Left lung (tissue), 4 donors: ENCODE measurements at regions not wholly inside any gene's neighbourhood (a gene's known extent, or its start where the extent isn't known, plus 50 kb on each side); places are given as distances from the start of the nearest gene placed in this dataset.
"Not testable (repeated sequence)": the region's sequence is repeated elsewhere in the genome, so short reads cannot be mapped to it uniquely, and the experiment has no call there.

ENCODE experiments used
- ATAC-seq: fragments of 200-7000 bp; cut with Tn5 transposase; one replicate; pipeline ENCODE4 v1.9.1; 2020; ENCODE audit warnings: moderate library complexity
- DNase-seq, 4 donors: peaks; one replicate each; pipeline ENCODE4 v3.0.0-alpha.2; 2013 to 2020
- H3K27ac ChIP-seq, 2 donors: fragments of 200-600 bp; sonication (generic) in 1 of 2; one replicate each; pipeline versions ENCODE4 v1.5.0 to v1.8.0; 2020 to 2021
- H3K27me3 ChIP-seq, 2 donors: fragments of 200-600 bp; sonication (generic) in 1 of 2; one replicate each; pipeline versions ENCODE4 v1.5.0 to v1.8.0; 2020 to 2021
- H3K36me3 ChIP-seq, 2 donors: fragments of 200-600 bp; sonication (generic) in 1 of 2; one replicate each; pipeline versions ENCODE4 v1.5.0 to v1.8.0; 2020 to 2021
- H3K4me1 ChIP-seq, 2 donors: fragments of 200-600 bp; one replicate each; pipeline ENCODE4 v1.8.0; 2021
- H3K4me3 ChIP-seq, 2 donors: fragments of 200-600 bp; sonication (generic) in 1 of 2; one replicate each; pipeline versions ENCODE4 v1.5.0 to v1.8.0; 2020 to 2021; ENCODE audit warnings: mild to moderate bottlenecking in 1 of 2
- H3K9me3 ChIP-seq, 2 donors: fragments of 200-600 bp; sonication (generic) in 1 of 2; one replicate each; pipeline versions ENCODE4 v1.5.0 to v1.8.0; 2020 to 2021
- CTCF ChIP-seq, 2 donors: fragments of 200-600 bp; sonication (generic) in 1 of 2; IDR thresholded peaks; one replicate each; pipeline versions ENCODE4 v1.5.0 to v1.8.0; 2021; ENCODE audit warnings: antibody characterized with exemption in 2 of 2
- intact Hi-C, 2 donors: fragments of 100-400 bp; cut with DNase I; formaldehyde crosslinking; loops; one replicate each; pipeline versions ENCODE4 v1.11.2 to v1.14.2; 2022
- donor health status: DM: no; HTN: yes; CAD: no.
- donor health status: DM: no; HTN: no; CAD: no.

- ATAC-seq (no peak), DNase-seq (no peak)
- intact Hi-C loops = no loop called here
- Histone ChIP-seq H3K27ac (no peak overlapping the region), H3K9me3 (no peaks in the 10 kb centered on the region), H3K4me3 (no peak overlapping the region), H3K36me3 (no peaks in the 10 kb centered on the region), H3K4me1 (no peaks in the 10 kb centered on the region), H3K27me3 (no peaks in the 10 kb centered on the region)
- no peak for TF ChIP-seq CTCF (IDR thresholded peaks at IDR 0.05)
Measured at GRCh38 chr6:1212919-1213318, 99.0 kb upstream of the FOXQ1 start.

- not testable (repeated sequence) for H3K27me3 ChIP-seq, ATAC-seq
Measured at GRCh38 chr6:1212138-1212537, 99.8 kb upstream of the FOXQ1 start.

GRCh38 chr6:1210631-1211030 is 101.3 kb upstream of the FOXQ1 start:
- H3K27me3 ChIP-seq, ATAC-seq, DNase-seq, H3K9me3 ChIP-seq, H3K4me3 ChIP-seq, H3K27ac ChIP-seq, H3K4me1 ChIP-seq, intact Hi-C loops, H3K36me3 ChIP-seq: not testable (repeated sequence)

More at GRCh38 chr6:1212138-1212537, 99.8 kb upstream of the FOXQ1 start:
- intact Hi-C loops, H3K9me3 ChIP-seq, H3K4me1 ChIP-seq, H3K36me3 ChIP-seq, H3K27ac ChIP-seq, DNase-seq, H3K4me3 ChIP-seq: not testable (repeated sequence)

- Histone ChIP-seq H3K4me1 (no peaks in the 10 kb centered on the region), H3K4me3 (no peak overlapping the region), H3K9me3 (no peaks in the 10 kb centered on the region), H3K27me3 (peaks cover 0 to 4% of the 10 kb centered on the region in 2 donors), H3K36me3 (no peaks in the 10 kb centered on the region), H3K27ac (no peak overlapping the region)
- TF ChIP-seq CTCF (IDR thresholded peaks at IDR 0.05) = no peak
- no peak for DNase-seq
- no peak for ATAC-seq
- intact Hi-C loops = no loop called here
Measured at GRCh38 chr6:1208876-1209275, 103.0 kb upstream of the FOXQ1 start.

- Histone ChIP-seq H3K36me3 (no peaks in the 10 kb centered on the region), H3K4me3 (no peak overlapping the region), H3K9me3 (no peaks in the 10 kb centered on the region), H3K27ac (no peak overlapping the region), H3K4me1 (no peaks in the 10 kb centered on the region), H3K27me3 (peaks cover 0 to 4% of the 10 kb centered on the region in 2 donors)
- ATAC-seq (no peak), DNase-seq (no peak)
- no peak for TF ChIP-seq CTCF (IDR thresholded peaks at IDR 0.05)
- intact Hi-C loops = no loop called here
Measured at GRCh38 chr6:1203546-1203945, 108.4 kb upstream of the FOXQ1 start.

GRCh38 chr6:1202201-1202600 is 109.7 kb upstream of the FOXQ1 start:
- Histone ChIP-seq H3K4me3 (no peak overlapping the region), H3K36me3 (no peaks in the 10 kb centered on the region), H3K9me3 (no peaks in the 10 kb centered on the region), H3K4me1 (no peaks in the 10 kb centered on the region), H3K27ac (no peak overlapping the region), H3K27me3 (peaks cover 0 to 4% of the 10 kb centered on the region in 2 donors)
- ATAC-seq (no peak), DNase-seq (no peak)
- no peak for TF ChIP-seq CTCF (IDR thresholded peaks at IDR 0.05)
- intact Hi-C loops = no loop called here
